ENCODE measurements at regions not wholly inside any gene's neighbourhood (a gene's known extent, or its start where the extent isn't known, plus 50 kb on each side); places are given as distances from the start of the nearest gene placed in this dataset.
"Not testable (repeated sequence)": the region's sequence is repeated elsewhere in the genome, so short reads cannot be mapped to it uniquely, and the experiment has no call there.

DNA sequence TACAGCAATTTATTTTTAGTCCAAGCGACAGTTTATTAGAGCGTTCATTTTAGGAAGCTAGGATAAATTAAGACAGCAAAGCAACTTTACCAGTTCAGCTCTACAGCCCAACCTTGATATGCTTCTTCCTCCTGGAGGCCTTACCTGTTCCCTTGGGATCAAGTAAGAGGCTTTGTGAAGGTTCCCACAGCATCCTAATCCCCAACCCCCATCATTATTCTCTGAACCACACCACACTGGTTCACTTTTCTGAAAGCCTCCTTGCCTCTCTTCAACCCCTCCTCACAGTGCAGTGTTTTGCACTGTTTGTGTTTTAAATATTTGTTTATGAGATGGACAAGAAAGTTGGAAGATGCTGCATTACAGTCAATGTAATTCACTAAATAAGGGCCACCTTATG is 126.3 kb upstream of the CXADR start:
- DNase-seq (no peak), ATAC-seq (no peak)
- no peak overlapping the region for H3K27ac Mint-ChIP-seq
- no peaks in the 10 kb centered on the region for H3K9me3 Mint-ChIP-seq
- no peaks in the 10 kb centered on the region for H3K36me3 Mint-ChIP-seq (ENCODE audit: low read depth)
- no peaks in the 10 kb centered on the region for H3K27me3 Mint-ChIP-seq
- H3K4me3 Mint-ChIP-seq, result no peak overlapping the region
- no peaks in the 10 kb centered on the region for H3K4me1 Mint-ChIP-seq

- H3K4me1 Mint-ChIP-seq, result no peaks in the 10 kb centered on the region
- ATAC-seq, result peak; percentile 49
- H3K36me3 Mint-ChIP-seq (ENCODE audit: low read depth), result no peaks in the 10 kb centered on the region
- H3K27ac Mint-ChIP-seq, result no peak overlapping the region
- no peaks in the 10 kb centered on the region for H3K27me3 Mint-ChIP-seq
- H3K4me3 Mint-ChIP-seq, result no peak overlapping the region
- peak; percentile 34 for DNase-seq
- no peaks in the 10 kb centered on the region for H3K9me3 Mint-ChIP-seq
Measured at GRCh38 chr21:17387030-17387617, 125.7 kb upstream of the CXADR start.

DNA sequence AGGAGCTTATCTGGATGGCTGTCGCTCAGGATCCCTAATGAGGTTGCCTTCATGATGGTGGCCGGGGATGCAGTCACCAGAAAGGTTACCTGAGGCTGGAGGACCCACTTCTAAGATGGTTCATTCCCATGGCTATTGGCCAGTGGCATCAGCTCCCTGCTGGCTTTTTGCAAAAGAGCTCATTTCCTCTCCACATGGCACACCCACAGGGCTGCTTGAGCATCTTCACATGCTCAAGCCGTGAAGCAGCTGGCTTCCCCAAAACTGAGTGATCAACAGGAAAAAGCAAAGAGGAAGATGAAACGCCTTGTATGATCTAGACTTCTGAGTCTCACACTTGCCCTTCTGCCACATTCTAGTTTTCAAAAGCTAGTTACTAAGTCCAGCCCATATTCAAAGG is 124.6 kb upstream of the CXADR start:
- Mint-ChIP-seq H3K9me3 (no peaks in the 10 kb centered on the region), H3K4me3 (no peak overlapping the region), H3K27me3 (no peaks in the 10 kb centered on the region), H3K4me1 (no peaks in the 10 kb centered on the region), H3K27ac (no peak overlapping the region), H3K36me3 (ENCODE audit: low read depth) (no peaks in the 10 kb centered on the region)
- no peak for ATAC-seq
- no peak for DNase-seq

GRCh38 chr21:17389311-17389710 is 123.5 kb upstream of the CXADR start:
- no peaks in the 10 kb centered on the region for H3K9me3 Mint-ChIP-seq
- no peak overlapping the region for H3K27ac Mint-ChIP-seq
- no peaks in the 10 kb centered on the region for H3K4me1 Mint-ChIP-seq
- no peaks in the 10 kb centered on the region for H3K36me3 Mint-ChIP-seq (ENCODE audit: low read depth)
- H3K27me3 Mint-ChIP-seq, result no peaks in the 10 kb centered on the region
- DNase-seq, result no peak
- H3K4me3 Mint-ChIP-seq, result no peak overlapping the region
- no peak for ATAC-seq

GRCh38 chr21:17390569-17390968 is 122.3 kb upstream of the CXADR start:
- no peaks in the 10 kb centered on the region for H3K36me3 Mint-ChIP-seq (ENCODE audit: low read depth)
- no peak overlapping the region for H3K27ac Mint-ChIP-seq
- H3K27me3 Mint-ChIP-seq, result no peaks in the 10 kb centered on the region
- no peak for DNase-seq
- H3K9me3 Mint-ChIP-seq, result no peaks in the 10 kb centered on the region
- no peak overlapping the region for H3K4me3 Mint-ChIP-seq
- H3K4me1 Mint-ChIP-seq, result no peaks in the 10 kb centered on the region
- no peak for ATAC-seq

- no peak for DNase-seq
- Mint-ChIP-seq H3K27ac (no peak overlapping the region), H3K27me3 (no peaks in the 10 kb centered on the region), H3K36me3 (ENCODE audit: low read depth) (no peaks in the 10 kb centered on the region), H3K4me3 (no peak overlapping the region), H3K4me1 (no peaks in the 10 kb centered on the region), H3K9me3 (no peaks in the 10 kb centered on the region)
- ATAC-seq, result no peak
Measured at GRCh38 chr21:17391811-17392340, 121.0 kb upstream of the CXADR start.

GRCh38 chr21:17393413-17393812 is 119.4 kb upstream of the CXADR start:
- DNase-seq, result no peak
- H3K36me3 Mint-ChIP-seq (ENCODE audit: low read depth), result no peaks in the 10 kb centered on the region
- ATAC-seq, result no peak
- H3K4me1 Mint-ChIP-seq, result no peaks in the 10 kb centered on the region
- no peaks in the 10 kb centered on the region for H3K9me3 Mint-ChIP-seq
- no peak overlapping the region for H3K4me3 Mint-ChIP-seq
- no peaks in the 10 kb centered on the region for H3K27me3 Mint-ChIP-seq
- H3K27ac Mint-ChIP-seq, result no peak overlapping the region

DNA sequence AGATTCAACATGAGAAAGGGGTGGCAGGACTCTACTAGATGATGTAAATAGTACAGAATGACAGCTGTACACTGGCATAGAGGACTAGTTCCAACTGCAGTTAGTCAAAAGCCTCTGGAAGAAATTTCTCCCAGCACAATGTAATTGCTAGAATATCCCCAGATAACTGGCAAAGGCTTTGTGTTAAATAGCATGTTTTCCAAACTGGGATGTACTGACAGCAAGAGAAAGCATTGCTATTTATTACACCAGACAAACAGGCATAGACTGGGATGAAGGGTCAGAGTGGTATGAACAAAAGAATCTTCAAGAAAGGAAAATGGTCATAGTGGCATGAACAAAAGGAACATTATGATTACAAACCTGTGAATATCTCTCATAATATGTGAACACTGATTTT is 115.9 kb upstream of the CXADR start:
- Mint-ChIP-seq H3K9me3 (no peaks in the 10 kb centered on the region), H3K27ac (no peak overlapping the region), H3K4me3 (no peak overlapping the region), H3K4me1 (no peaks in the 10 kb centered on the region), H3K27me3 (no peaks in the 10 kb centered on the region), H3K36me3 (ENCODE audit: low read depth) (no peaks in the 10 kb centered on the region)
- ATAC-seq (no peak), DNase-seq (no peak)

- Mint-ChIP-seq H3K4me3 (no peak overlapping the region), H3K36me3 (ENCODE audit: low read depth) (no peaks in the 10 kb centered on the region), H3K4me1 (no peaks in the 10 kb centered on the region), H3K27me3 (no peaks in the 10 kb centered on the region), H3K27ac (no peak overlapping the region), H3K9me3 (no peaks in the 10 kb centered on the region)
- no peak for DNase-seq
- no peak for ATAC-seq
Measured at GRCh38 chr21:17397703-17398102, 115.1 kb upstream of the CXADR start.

DNA sequence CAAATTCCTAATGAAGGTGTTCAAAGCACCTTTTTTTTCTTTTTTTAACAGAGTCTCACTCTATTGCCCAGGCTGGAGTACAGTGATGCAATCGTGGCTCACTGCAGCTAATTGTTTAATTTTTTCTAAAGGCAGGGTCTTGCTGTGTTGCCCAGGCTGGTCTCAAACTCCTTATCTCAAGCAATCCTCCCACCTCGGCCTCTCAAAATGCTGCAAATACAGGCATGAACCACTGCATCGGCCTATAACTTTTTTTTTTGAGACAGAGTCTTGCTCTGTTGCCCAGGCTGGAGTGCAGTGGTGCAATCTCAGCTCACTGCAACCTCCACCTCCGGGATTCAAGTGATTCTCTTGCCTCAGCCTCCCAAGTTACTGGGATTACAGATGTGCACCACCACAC is 113.9 kb upstream of the CXADR start:
- ATAC-seq, H3K9me3 Mint-ChIP-seq, H3K27ac Mint-ChIP-seq: not testable (repeated sequence)

DNA sequence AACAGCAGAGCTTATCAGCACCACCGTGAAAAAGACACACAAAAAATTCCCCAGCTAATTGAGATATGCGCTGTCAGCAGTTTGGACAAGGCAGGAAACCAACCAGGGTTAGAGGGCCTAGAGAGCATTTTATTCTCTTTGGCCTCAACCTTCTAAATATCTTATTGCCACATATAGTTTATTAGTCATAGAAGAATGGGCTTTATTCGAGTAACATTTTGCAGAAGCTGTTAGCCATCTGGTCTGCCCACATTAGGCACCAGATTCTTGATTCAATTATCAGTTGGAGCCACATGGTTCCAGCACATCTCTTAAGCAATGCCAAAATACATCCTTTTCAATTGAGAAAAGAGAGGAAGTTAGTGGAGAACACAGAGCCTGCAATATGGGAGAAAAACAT is 109.9 kb upstream of the CXADR start:
- peaks cover 11% of the 10 kb centered on the region for H3K9me3 Mint-ChIP-seq
- DNase-seq, result no peak
- H3K27me3 Mint-ChIP-seq, result peaks cover 3% of the 10 kb centered on the region
- no peak for ATAC-seq
- no peaks in the 10 kb centered on the region for H3K36me3 Mint-ChIP-seq (ENCODE audit: low read depth)
- no peak overlapping the region for H3K27ac Mint-ChIP-seq
- peaks cover 2% of the 10 kb centered on the region for H3K4me1 Mint-ChIP-seq
- H3K4me3 Mint-ChIP-seq, result no peak overlapping the region

More for the DNA sequence above, 113.9 kb upstream of the CXADR start:
- H3K4me1 Mint-ChIP-seq; H3K36me3 Mint-ChIP-seq (ENCODE audit: low read depth); H3K27me3 Mint-ChIP-seq; DNase-seq; H3K4me3 Mint-ChIP-seq: not testable (repeated sequence)

DNA sequence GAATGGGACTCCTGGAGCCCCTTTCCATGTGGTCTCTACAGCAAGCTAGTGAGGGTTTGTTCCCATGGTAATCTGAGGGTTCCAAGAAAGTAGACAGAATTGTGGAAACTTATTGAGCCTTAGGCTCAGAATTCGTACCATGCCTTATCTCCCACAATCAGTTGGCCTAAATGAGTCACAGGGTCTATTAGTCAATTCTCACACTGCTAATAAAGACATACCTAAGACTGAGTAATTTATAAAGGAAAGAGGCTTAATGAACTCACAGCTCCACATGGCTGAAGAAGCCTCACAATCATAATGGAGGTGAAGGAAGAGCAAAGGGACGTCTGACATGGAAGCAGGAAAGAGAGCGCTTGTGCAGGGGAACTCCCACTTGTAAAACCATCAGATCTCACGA is 106.6 kb upstream of the CXADR start:
- Mint-ChIP-seq H3K9me3 (peaks cover 11% of the 10 kb centered on the region), H3K4me1 (peaks cover 2% of the 10 kb centered on the region), H3K36me3 (ENCODE audit: low read depth) (no peaks in the 10 kb centered on the region), H3K4me3 (no peak overlapping the region), H3K27ac (no peak overlapping the region), H3K27me3 (peaks cover 3% of the 10 kb centered on the region)
- no peak for ATAC-seq
- no peak for DNase-seq

DNA sequence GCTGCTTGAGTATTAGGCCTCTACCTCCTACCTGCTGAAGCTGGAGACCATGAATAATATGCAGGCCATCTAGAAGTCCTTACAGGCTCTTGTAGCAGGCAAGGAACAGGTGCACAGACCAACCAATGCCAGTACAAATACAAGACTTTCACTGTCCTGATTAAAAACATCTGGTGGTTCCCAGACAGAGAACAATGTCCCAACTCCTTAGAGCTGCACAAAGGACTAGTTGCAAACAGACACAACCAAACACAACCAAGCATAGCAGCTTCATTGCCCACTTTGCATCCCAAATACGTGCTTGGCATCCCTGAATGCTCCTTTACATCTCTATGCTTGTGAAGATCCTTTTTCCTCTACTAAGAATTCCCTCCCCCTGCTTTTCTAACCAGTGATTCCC is 98.1 kb upstream of the CXADR start:
- Mint-ChIP-seq H3K36me3 (ENCODE audit: low read depth) (no peaks in the 10 kb centered on the region), H3K27me3 (peaks cover 6% of the 10 kb centered on the region), H3K9me3 (no peaks in the 10 kb centered on the region), H3K4me3 (no peak overlapping the region), H3K4me1 (no peaks in the 10 kb centered on the region), H3K27ac (no peak overlapping the region)
- DNase-seq (no peak), ATAC-seq (no peak)

DNA sequence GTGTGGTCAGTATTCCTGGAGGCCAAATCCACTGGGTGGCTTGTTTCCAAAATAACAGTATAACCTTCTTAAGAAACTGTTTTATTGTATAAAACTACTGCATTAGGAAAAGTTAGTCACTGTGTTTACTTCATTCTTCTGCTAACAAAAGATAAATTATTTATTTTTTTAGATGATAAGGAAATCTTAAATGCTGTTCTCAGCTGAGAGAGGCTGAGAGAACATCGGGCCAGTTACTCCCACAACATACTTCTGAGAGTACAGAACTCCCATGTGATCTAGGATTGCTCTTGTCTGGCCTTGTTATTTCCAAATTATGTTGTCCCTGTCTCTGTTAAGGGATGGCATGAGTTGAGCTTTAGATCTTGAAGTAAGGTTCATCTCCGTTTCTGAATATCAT is 96.7 kb upstream of the CXADR start:
- ATAC-seq (no peak), DNase-seq (no peak)
- Mint-ChIP-seq H3K27me3 (peaks cover 6% of the 10 kb centered on the region), H3K4me1 (no peaks in the 10 kb centered on the region), H3K27ac (no peak overlapping the region), H3K9me3 (no peaks in the 10 kb centered on the region), H3K36me3 (ENCODE audit: low read depth) (no peaks in the 10 kb centered on the region), H3K4me3 (no peak overlapping the region)

DNA sequence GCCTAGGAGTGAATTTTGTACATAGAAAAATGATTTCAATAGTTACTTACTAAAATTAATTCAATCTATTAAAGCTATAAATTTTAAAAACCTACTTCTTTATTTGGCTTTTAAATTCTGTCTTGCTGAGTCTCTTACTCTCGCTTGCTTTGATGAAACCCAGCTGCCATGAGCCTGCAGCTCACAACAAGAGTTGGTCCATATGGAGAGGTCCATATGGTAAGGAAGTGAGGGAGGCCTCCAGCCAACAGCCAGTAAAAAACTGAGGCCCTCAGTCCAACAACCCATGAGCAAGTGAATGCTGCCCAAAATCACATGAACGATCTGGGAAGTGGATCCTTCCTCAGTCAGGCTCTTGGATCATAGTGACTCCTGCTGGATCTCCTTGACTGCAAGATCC is 89.9 kb upstream of the CXADR start:
- Mint-ChIP-seq H3K9me3 (no peaks in the 10 kb centered on the region), H3K27me3 (peaks cover 4% of the 10 kb centered on the region), H3K36me3 (ENCODE audit: low read depth) (no peaks in the 10 kb centered on the region), H3K4me1 (no peaks in the 10 kb centered on the region), H3K4me3 (no peak overlapping the region), H3K27ac (no peak overlapping the region)
- ATAC-seq, result no peak
- DNase-seq, result no peak

- DNase-seq (no peak), ATAC-seq (no peak)
- no peak overlapping the region for H3K27ac Mint-ChIP-seq
- H3K9me3 Mint-ChIP-seq, result no peaks in the 10 kb centered on the region
- H3K4me3 Mint-ChIP-seq, result no peak overlapping the region
- H3K27me3 Mint-ChIP-seq, result peaks cover 2% of the 10 kb centered on the region
- H3K36me3 Mint-ChIP-seq (ENCODE audit: low read depth), result no peaks in the 10 kb centered on the region
- no peaks in the 10 kb centered on the region for H3K4me1 Mint-ChIP-seq
Measured at GRCh38 chr21:17427157-17427556, 85.7 kb upstream of the CXADR start.

Measured in activated naive CD8-positive, alpha-beta T cell treated with anti-CD3 and anti-CD28 coated beads, Interleukin-2, amount 50 U/mL, for 24 hours (primary cell).